ENCODE measurements at regions not wholly inside any gene's neighbourhood (a gene's known extent, or its start where the extent isn't known, plus 50 kb on each side); places are given as distances from the start of the nearest gene placed in this dataset.

- no peak for DNase-seq (ENCODE audit: low read depth, low spot score)
These were observed 58.3 kb upstream of the SPATA31E1 start for GRCh38 chr9:87824216-87824875.

- DNase-seq (ENCODE audit: low read depth, low spot score), result no peak
These were observed 57.8 kb upstream of the SPATA31E1 start for GRCh38 chr9:87824886-87825285.

GRCh38 chr9:87826331-87826730, 56.3 kb upstream of the SPATA31E1 start:
- no peak for DNase-seq (ENCODE audit: low read depth, low spot score)

- no peak for DNase-seq (ENCODE audit: low read depth, low spot score)
These were observed 55.3 kb upstream of the SPATA31E1 start for GRCh38 chr9:87827341-87827740.

GRCh38 chr9:87829756-87830155, 52.9 kb upstream of the SPATA31E1 start:
- peak; percentile 18 for DNase-seq (ENCODE audit: low read depth, low spot score)

GRCh38 chr9:87830446-87830845, 52.2 kb upstream of the SPATA31E1 start:
- DNase-seq (ENCODE audit: low read depth, low spot score), result no peak

DNA sequence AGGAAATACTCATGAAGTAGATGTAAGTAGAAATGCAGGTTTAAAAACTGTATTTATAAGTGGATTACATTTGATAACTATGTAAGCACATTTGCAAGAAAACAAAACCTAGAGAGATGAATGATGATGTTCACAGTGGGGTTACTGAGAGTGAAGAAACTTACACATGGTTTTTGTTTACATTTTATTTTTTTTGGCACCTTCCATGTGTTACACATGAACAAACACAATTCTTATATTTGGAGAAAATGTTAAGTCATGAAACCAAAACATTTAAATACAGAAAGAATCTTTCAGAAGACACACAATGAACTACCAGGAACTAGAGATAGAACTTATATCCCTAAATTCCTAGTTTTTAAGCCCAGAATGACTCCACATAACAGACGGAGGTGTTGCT, 51.5 kb upstream of the SPATA31E1 start:
- DNase-seq (ENCODE audit: low read depth, low spot score), result peak; percentile 47
